ENCODE measurements at regions not wholly inside any gene's neighbourhood (a gene's known extent, or its start where the extent isn't known, plus 50 kb on each side); places are given as distances from the start of the nearest gene placed in this dataset.
"Not testable (repeated sequence)": the region's sequence is repeated elsewhere in the genome, so short reads cannot be mapped to it uniquely, and the experiment has no call there.

GRCh38 chr15:28784347-28785163 lies 63.9 kb downstream of the GOLGA6L7 start:
- CTCF ChIA-PET, result interaction anchor here (1.1 kb wide), 1 partner anchor 317 kb away, joined by 3 read pairs; no protein-coding TSS in a partner anchor
- H2AFZ ChIP-seq (ENCODE audit: low read depth, low read length, poor library complexity, severe bottlenecking); H3K36me3 ChIP-seq (ENCODE audit: control insufficient read depth in 1 of 2, insufficient read depth in 2 of 2, low read length in 2 of 2); H3K9me3 ChIP-seq (ENCODE audit: control insufficient read depth in 1 of 2, insufficient read depth in 1 of 2, low read depth in 1 of 2, low read length in 2 of 2); DNase-seq (ENCODE audit: low read depth, low spot score); H3K79me2 ChIP-seq (ENCODE audit: insufficient read depth, low read length); H4K20me1 ChIP-seq (ENCODE audit: insufficient read depth); H3K27ac ChIP-seq (ENCODE audit: low read depth, low read length); POLR2A ChIA-PET; H3K9ac ChIP-seq (ENCODE audit: low read length); BruUV-seq (replicated peaks); H3K4me2 ChIP-seq (ENCODE audit: low read length); H3K9me2 ChIP-seq (ENCODE audit: insufficient read depth); H3K27me3 ChIP-seq (ENCODE audit: insufficient read depth, low read length); intact Hi-C loops (cut with micrococcal nuclease); H3K4me3 ChIP-seq (replicated peaks in 1 of 2; ENCODE audit: low read depth in 1 of 2, low read length in 2 of 2); H3K4me1 ChIP-seq (ENCODE audit: control insufficient read depth in 1 of 2, insufficient read depth in 2 of 2, low read length in 2 of 2); ATAC-seq; RAD21 ChIA-PET (ENCODE audit: low non-redundant PET in 1 of 2, low total read pairs in 2 of 2, uncharacterized antibody in 2 of 2, unreplicated experiment in 2 of 2): not testable (repeated sequence)

- CTCF ChIA-PET, result no interaction called here
- no peak for TF ChIP-seq ATF3 (IDR thresholded peaks at IDR 0.05)
- TF ChIP-seq EGR1 (IDR thresholded peaks at IDR 0.05; ENCODE audit: low read depth), result no peak
- TF ChIP-seq ELF1 (IDR thresholded peaks at IDR 0.05; ENCODE audit: borderline replicate concordance, low read depth), result no peak
- TF ChIP-seq ZFX (IDR thresholded peaks at IDR 0.05), result no peak
- no peak for TF ChIP-seq CEBPB (IDR thresholded peaks at IDR 0.05; ENCODE audit: low read depth)
- no peak for TF ChIP-seq POLR2AphosphoS5 (IDR thresholded peaks at IDR 0.05; ENCODE audit: low read depth, low read length)
- RAD21 ChIA-PET (ENCODE audit: low non-redundant PET in 1 of 2, low total read pairs in 2 of 2, uncharacterized antibody in 2 of 2, unreplicated experiment in 2 of 2), result no interaction called here
- Histone ChIP-seq H3K4me2 (ENCODE audit: low read length) (no peak overlapping the region), H3K79me2 (ENCODE audit: insufficient read depth, low read length) (no peaks in the 10 kb centered on the region), H3K9me2 (ENCODE audit: insufficient read depth) (no peaks in the 10 kb centered on the region), H3K9me3 (ENCODE audit: control insufficient read depth in 1 of 2, insufficient read depth in 1 of 2, low read depth in 1 of 2, low read length in 2 of 2) (no peaks in the 10 kb centered on the region), H4K20me1 (ENCODE audit: insufficient read depth) (no peaks in the 10 kb centered on the region), H3K27ac (ENCODE audit: low read depth, low read length) (no peak overlapping the region), H3K4me1 (ENCODE audit: control insufficient read depth in 1 of 2, insufficient read depth in 2 of 2, low read length in 2 of 2) (no peaks in the 10 kb centered on the region), H3K36me3 (ENCODE audit: control insufficient read depth in 1 of 2, insufficient read depth in 2 of 2, low read length in 2 of 2) (no peaks in the 10 kb centered on the region), H3K4me3 (replicated peaks in 1 of 2; ENCODE audit: low read depth in 1 of 2, low read length in 2 of 2) (no peak overlapping the region), H2AFZ (ENCODE audit: low read depth, low read length, poor library complexity, severe bottlenecking) (no peak overlapping the region), H3K27me3 (ENCODE audit: insufficient read depth, low read length) (no peaks in the 10 kb centered on the region), H3K9ac (ENCODE audit: low read length) (no peak overlapping the region)
- BruUV-seq (replicated peaks), result no TSS peak
- ATAC-seq (no peak), DNase-seq (ENCODE audit: low read depth, low spot score) (no peak)
- POLR2A ChIA-PET, result no interaction called here
- intact Hi-C loops (cut with micrococcal nuclease), result no loop called here
Measured at GRCh38 chr15:28783873-28784272, 64.6 kb downstream of the GOLGA6L7 start.

Data from HCT116 (cell line).